Natural killer cell (primary cell): ENCODE measurements at regions not wholly inside any gene's neighbourhood (a gene's known extent, or its start where the extent isn't known, plus 50 kb on each side); places are given as distances from the start of the nearest gene placed in this dataset.

Source experiments
- ATAC-seq, 3 donors: fragments of 150-1000 bp in 2 of 3; fragments of 200-7000 bp in 1 of 3; cut with Tn5 transposase; 1 replicate in 1 of 3; 2 replicates in 2 of 3; pipeline ENCODE4 v1.10.0; 2021; ENCODE audit warnings: mild to moderate bottlenecking in 2 of 3, moderate library complexity in 2 of 3
- DNase-seq, 2 donors: peaks; one replicate each; pipeline versions ENCODE4 v3.0.0 to v3.0.0-alpha.2; 2013 to 2021; ENCODE audit warnings: mixed read lengths in 1 of 2
- H3K27ac ChIP-seq: one replicate; pipeline ENCODE4 v1.5.1; 2013; ENCODE audit warnings: mild to moderate bottlenecking, low read length
- H3K27me3 ChIP-seq: one replicate; pipeline ENCODE4 v1.6.1; 2013; ENCODE audit warnings: low read length; ENCODE audit not compliant: control insufficient read depth, insufficient read depth
- H3K36me3 ChIP-seq: one replicate; pipeline ENCODE4 v1.6.1; 2013; ENCODE audit warnings: low read length; ENCODE audit not compliant: control insufficient read depth, insufficient read depth
- H3K4me1 ChIP-seq: one replicate; pipeline ENCODE4 v1.6.1; 2013; ENCODE audit warnings: low read length; ENCODE audit not compliant: control insufficient read depth, insufficient read depth
- H3K4me3 ChIP-seq: one replicate; pipeline ENCODE4 v1.5.1; 2013; ENCODE audit warnings: low read length
- H3K9me3 ChIP-seq: one replicate; pipeline ENCODE4 v1.6.1; 2013; ENCODE audit warnings: low read length; ENCODE audit not compliant: control insufficient read depth, insufficient read depth
- H3K27ac Mint-ChIP-seq, 2 donors: one replicate each; pipeline ENCODE4 v1.8.0; 2022; ENCODE audit warnings: mild to moderate bottlenecking in 2 of 2, mixed read lengths in 2 of 2, moderate library complexity in 1 of 2
- H3K27me3 Mint-ChIP-seq, 2 donors: one replicate each; pipeline ENCODE4 v1.8.0; 2022; ENCODE audit warnings: low read depth in 2 of 2, mixed read lengths in 2 of 2
- H3K36me3 Mint-ChIP-seq: one replicate; pipeline ENCODE4 v1.8.0; 2022; ENCODE audit warnings: mixed read lengths
- H3K4me1 Mint-ChIP-seq, 2 donors: one replicate each; pipeline ENCODE4 v1.8.0; 2022; ENCODE audit warnings: mixed read lengths in 2 of 2
- H3K4me3 Mint-ChIP-seq: one replicate; pipeline ENCODE4 v1.8.0; 2022; ENCODE audit warnings: mild to moderate bottlenecking, moderate library complexity, mixed read lengths
- H3K9me3 Mint-ChIP-seq, 2 donors: one replicate each; pipeline ENCODE4 v1.8.0; 2022; ENCODE audit warnings: mixed read lengths in 2 of 2
- CTCF ChIP-seq: fragments of 200-600 bp; IDR thresholded peaks from one replicate; pipeline ENCODE4 v1.8.0; 2022; ENCODE audit warnings: antibody characterized with exemption
- WGBS: methylation state at CpG from one replicate; pipeline ENCODE4 v1.1.7; 2013; ENCODE audit warnings: missing lambda C conversion rate; ENCODE audit not compliant: insufficient coverage; 5-methylcytosine and 5-hydroxymethylcytosine counted together
- intact Hi-C: fragments of 100-400 bp; cut with micrococcal nuclease; formaldehyde crosslinking; loops from one replicate; pipeline ENCODE4 v1.14.2; 2022

- TF ChIP-seq CTCF, result no peak
- Histone ChIP-seq H3K27ac (no peak overlapping the region), H3K4me1 (peaks cover 12% of the 10 kb centered on the region), H3K4me3 (no peak overlapping the region), H3K27me3 (peaks cover 19% of the 10 kb centered on the region), H3K9me3 (no peaks in the 10 kb centered on the region), H3K36me3 (no peaks in the 10 kb centered on the region)
- WGBS, result 87% methylated on average over 7 of the region's 8 CpGs
- Mint-ChIP-seq H3K36me3 (no peaks in the 10 kb centered on the region), H3K27me3 (peaks cover 29 to 31% of the 10 kb centered on the region in 2 donors), H3K27ac (no peak overlapping the region), H3K4me1 (peaks cover 13 to 17% of the 10 kb centered on the region in 2 donors), H3K9me3 (no peaks in the 10 kb centered on the region), H3K4me3 (no peak overlapping the region)
- intact Hi-C loops, result loop anchor here (10.0 kb wide), 1 partner anchor 447 kb away; no protein-coding TSS in a partner anchor
- no peak for DNase-seq
- ATAC-seq, result no peak
These were observed 79.4 kb downstream of the ZIC5 start for GRCh38 chr13:99892196-99892613.

DNA sequence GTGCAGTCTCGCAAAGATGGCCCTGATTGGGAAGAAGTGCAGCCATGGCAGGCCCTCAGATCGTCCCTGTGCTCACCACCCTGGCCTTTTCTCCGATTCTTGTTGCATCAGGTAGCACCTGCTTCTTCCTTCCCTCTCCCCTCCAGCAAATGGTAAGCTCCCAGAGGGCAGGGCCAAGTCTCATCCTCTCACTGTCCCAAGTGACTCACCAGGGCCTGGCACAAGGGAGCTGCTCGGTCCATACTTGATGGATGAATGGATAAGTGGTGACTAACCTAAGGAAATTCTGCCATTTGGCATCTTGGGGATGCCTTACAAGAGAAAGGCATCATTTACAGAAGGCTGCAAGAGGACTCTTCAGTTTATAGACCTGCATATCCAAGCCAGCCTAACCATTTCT lies 84.9 kb downstream of the ZIC5 start:
- Histone ChIP-seq H3K27me3 (no peaks in the 10 kb centered on the region), H3K4me3 (no peak overlapping the region), H3K36me3 (no peaks in the 10 kb centered on the region), H3K27ac (no peak overlapping the region), H3K4me1 (no peaks in the 10 kb centered on the region), H3K9me3 (no peaks in the 10 kb centered on the region)
- Mint-ChIP-seq H3K4me1 (no peaks in the 10 kb centered on the region), H3K27me3 (peaks cover 10 to 21% of the 10 kb centered on the region in 2 donors), H3K4me3 (no peak overlapping the region), H3K36me3 (no peaks in the 10 kb centered on the region), H3K27ac (no peak overlapping the region), H3K9me3 (no peaks in the 10 kb centered on the region)
- WGBS, result 98% methylated on average over 4 of the region's 4 CpGs
- intact Hi-C loops, result no loop called here
- TF ChIP-seq CTCF, result no peak
- ATAC-seq, result no peak
- no peak for DNase-seq

DNA sequence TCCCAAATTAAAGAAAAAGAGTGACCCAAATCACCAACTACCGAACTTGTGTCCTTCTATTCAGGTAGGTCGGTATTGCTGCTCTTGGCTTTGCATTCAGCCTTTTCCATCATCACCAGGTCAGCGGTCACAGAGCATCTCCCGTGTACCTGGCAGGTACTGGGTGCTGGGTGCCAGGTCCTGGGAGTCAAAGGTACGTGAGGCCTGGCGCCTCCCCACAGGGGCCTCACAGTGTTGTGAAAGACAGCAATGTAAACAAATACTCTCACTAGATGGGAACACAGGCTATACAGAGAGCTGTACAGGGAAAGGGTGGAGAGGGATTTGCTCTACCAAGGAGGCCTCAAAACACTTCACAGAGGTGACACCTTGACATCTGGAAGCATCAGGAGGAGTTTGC lies 86.7 kb downstream of the ZIC5 start:
- WGBS, result 79% methylated on average over 6 of the region's 6 CpGs
- H3K9me3 Mint-ChIP-seq, result no peaks in the 10 kb centered on the region
- peak in 1 of 3 donors; percentile 31 for ATAC-seq

More for the DNA sequence above, 86.7 kb downstream of the ZIC5 start:
- H3K4me3 Mint-ChIP-seq, result no peak overlapping the region
- peaks cover 13 to 21% of the 10 kb centered on the region in 2 donors for H3K27me3 Mint-ChIP-seq
- no peak for TF ChIP-seq CTCF
- Histone ChIP-seq H3K9me3 (no peaks in the 10 kb centered on the region), H3K27ac (no peak overlapping the region), H3K27me3 (no peaks in the 10 kb centered on the region), H3K4me3 (no peak overlapping the region), H3K4me1 (no peaks in the 10 kb centered on the region), H3K36me3 (no peaks in the 10 kb centered on the region)
- intact Hi-C loops, result no loop called here
- H3K27ac Mint-ChIP-seq, result no peak overlapping the region
- no peaks in the 10 kb centered on the region for H3K4me1 Mint-ChIP-seq
- no peaks in the 10 kb centered on the region for H3K36me3 Mint-ChIP-seq
- no peak for DNase-seq
